Mesenchymal stem cell (in vitro differentiated cells and primary cell): ENCODE measurements at regions not wholly inside any gene's neighbourhood (a gene's known extent, or its start where the extent isn't known, plus 50 kb on each side); places are given as distances from the start of the nearest gene placed in this dataset.
"Not testable (repeated sequence)": the region's sequence is repeated elsewhere in the genome, so short reads cannot be mapped to it uniquely, and the experiment has no call there.

ENCODE experiments used
- DNase-seq: peaks from one replicate; pipeline ENCODE4 v3.0.0-alpha.2; 2013
- H2AFZ ChIP-seq: one replicate; pipeline ENCODE4 v1.6.1; 2013; ENCODE audit warnings: low read depth, mild to moderate bottlenecking, control low read depth, inconsistent platforms, low read length, moderate library complexity
- H2AK5ac ChIP-seq: 2 replicates; pipeline ENCODE4 v1.6.1; 2013; ENCODE audit warnings: low read length, moderate library complexity, mild to moderate bottlenecking, inconsistent platforms; ENCODE audit not compliant: severe bottlenecking
- H2BK120ac ChIP-seq: one replicate; pipeline ENCODE4 v1.6.1; 2013; ENCODE audit warnings: low read depth, mild to moderate bottlenecking, inconsistent platforms, low read length, moderate library complexity
- H2BK12ac ChIP-seq, 2 experiments: one replicate each; pipeline ENCODE4 v1.6.1; 2013; ENCODE audit warnings: inconsistent platforms in 2 of 2, low read length in 2 of 2, mild to moderate bottlenecking in 2 of 2, moderate library complexity in 2 of 2, control low read depth in 1 of 2
- H2BK15ac ChIP-seq: one replicate; pipeline ENCODE4 v1.6.1; 2013; ENCODE audit warnings: mild to moderate bottlenecking, low read depth, inconsistent platforms; ENCODE audit not compliant: poor library complexity, severe bottlenecking
- H2BK5ac ChIP-seq: 2 replicates; pipeline ENCODE4 v1.6.1; 2013; ENCODE audit warnings: low read depth, mild to moderate bottlenecking, low read length, control low read depth, inconsistent platforms; ENCODE audit not compliant: poor library complexity, severe bottlenecking
- H3K14ac ChIP-seq, 2 experiments: one replicate each; pipeline ENCODE4 v1.6.1; 2013; ENCODE audit warnings: inconsistent platforms in 2 of 2, low read length in 2 of 2, control low read depth in 1 of 2, mild to moderate bottlenecking in 1 of 2, moderate library complexity in 1 of 2
- H3K18ac ChIP-seq, 2 experiments: one replicate each; pipeline ENCODE4 v1.6.1; 2013; ENCODE audit warnings: inconsistent platforms in 2 of 2, low read length in 2 of 2, control low read depth in 1 of 2, low read depth in 1 of 2, mild to moderate bottlenecking in 1 of 2
- H3K23ac ChIP-seq, 2 experiments: one replicate each; pipeline ENCODE4 v1.6.1; 2013; ENCODE audit warnings: inconsistent platforms in 2 of 2, low read length in 2 of 2, mild to moderate bottlenecking in 2 of 2, moderate library complexity in 2 of 2, control low read depth in 1 of 2
- H3K27ac ChIP-seq: 2 replicates; pipeline ENCODE4 v1.5.1; 2013; ENCODE audit warnings: mild to moderate bottlenecking, moderate library complexity, low read length, control low read depth, inconsistent platforms; ENCODE audit not compliant: poor library complexity, severe bottlenecking
- H3K27me3 ChIP-seq, 2 experiments: 2 replicates each; pipeline versions ENCODE4 v1.6.1 to v1.7.0; 2013; ENCODE audit warnings: low read length in 2 of 2, mild to moderate bottlenecking in 2 of 2, moderate library complexity in 2 of 2, control low read depth in 1 of 2, inconsistent platforms in 1 of 2; ENCODE audit not compliant: control insufficient read depth in 1 of 2, insufficient read depth in 1 of 2
- H3K36me3 ChIP-seq, 2 experiments: 2 replicates each; pipeline versions ENCODE4 v1.6.1 to v1.7.0; 2013; ENCODE audit warnings: low read length in 2 of 2, control low read depth in 1 of 2, inconsistent platforms in 1 of 2, low read depth in 1 of 2, mild to moderate bottlenecking in 1 of 2; ENCODE audit not compliant: insufficient read depth in 2 of 2, control insufficient read depth in 1 of 2
- H3K4ac ChIP-seq, 2 experiments: one replicate each; pipeline ENCODE4 v1.6.1; 2013; ENCODE audit warnings: inconsistent platforms in 2 of 2, low read length in 2 of 2, mild to moderate bottlenecking in 2 of 2, moderate library complexity in 2 of 2, control low read depth in 1 of 2, low read depth in 1 of 2
- H3K4me1 ChIP-seq: 2 replicates; pipeline ENCODE4 v1.6.1; 2013; ENCODE audit warnings: low read depth, low read length, control low read depth; ENCODE audit not compliant: control insufficient read depth, insufficient read depth
- H3K4me2 ChIP-seq: 2 replicates; pipeline ENCODE4 v1.6.1; 2013; ENCODE audit warnings: low read length, mild to moderate bottlenecking, inconsistent platforms; ENCODE audit not compliant: poor library complexity, severe bottlenecking
- H3K4me3 ChIP-seq, 2 experiments: 2 replicates each; pipeline versions ENCODE4 v1.5.1 to v1.7.0; 2013; ENCODE audit warnings: low read length in 2 of 2, mild to moderate bottlenecking in 2 of 2, control low read depth in 1 of 2, low read depth in 1 of 2; ENCODE audit not compliant: insufficient read depth in 1 of 2
- H3K79me1 ChIP-seq: replicated peaks from 2 replicates; pipeline ENCODE4 v1.6.1; 2013; ENCODE audit warnings: mild to moderate bottlenecking, control low read depth, low read length, inconsistent platforms; ENCODE audit not compliant: poor library complexity, severe bottlenecking
- H3K9ac ChIP-seq: 2 replicates; pipeline ENCODE4 v1.7.0; 2013; ENCODE audit warnings: mild to moderate bottlenecking, low read length, moderate library complexity
- H3K9me3 ChIP-seq: 2 replicates; pipeline ENCODE4 v1.7.0; 2013; ENCODE audit warnings: mild to moderate bottlenecking, low read length; ENCODE audit not compliant: control insufficient read depth
- H4K8ac ChIP-seq: one replicate; pipeline ENCODE4 v1.6.1; 2013; ENCODE audit warnings: inconsistent platforms, mild to moderate bottlenecking, low read length, moderate library complexity
- H4K91ac ChIP-seq: one replicate; pipeline ENCODE4 v1.6.1; 2013; ENCODE audit warnings: mild to moderate bottlenecking, low read length, inconsistent platforms
- WGBS: methylation state at CpG from one replicate; pipeline ENCODE4 v1.1.7; 2013; ENCODE audit warnings: mixed read lengths; 5-methylcytosine and 5-hydroxymethylcytosine counted together

- not testable (repeated sequence) for H2AFZ ChIP-seq, H2BK5ac ChIP-seq, H4K8ac ChIP-seq, H3K4me2 ChIP-seq, H2BK12ac ChIP-seq, H3K27ac ChIP-seq, H3K4me3 ChIP-seq, H3K14ac ChIP-seq, H2BK120ac ChIP-seq, H3K27me3 ChIP-seq, H3K9me3 ChIP-seq, H3K23ac ChIP-seq, H2BK15ac ChIP-seq, H2AK5ac ChIP-seq, H3K36me3 ChIP-seq, H3K4me1 ChIP-seq, H3K4ac ChIP-seq, H3K79me1 ChIP-seq, H3K9ac ChIP-seq, H3K18ac ChIP-seq, DNase-seq, H4K91ac ChIP-seq
- no CpG with 5 or more reads among the region's 5 CpGs for WGBS
Measured at GRCh38 chr3:159681717-159682116, 306.9 kb upstream of the IL12A start.

- peaks cover 10% of the 10 kb centered on the region for H3K9me3 ChIP-seq
- no peak overlapping the region for H2BK5ac ChIP-seq
- no peak overlapping the region for H3K18ac ChIP-seq
- no peak overlapping the region for H3K23ac ChIP-seq
- H2BK12ac ChIP-seq = no peak overlapping the region
- H3K9ac ChIP-seq = no peak overlapping the region
- no peaks in the 10 kb centered on the region for H3K36me3 ChIP-seq
- no peaks in the 10 kb centered on the region for H3K27me3 ChIP-seq
- no peak overlapping the region for H2AK5ac ChIP-seq
- H2AFZ ChIP-seq = no peak overlapping the region
- H4K91ac ChIP-seq = no peak overlapping the region
- no peak overlapping the region for H3K14ac ChIP-seq
- no peak overlapping the region for H4K8ac ChIP-seq
- no peak overlapping the region for H3K27ac ChIP-seq
- no peak for DNase-seq
- no peak overlapping the region for H2BK120ac ChIP-seq
- no peak overlapping the region for H3K4me3 ChIP-seq
- no peak overlapping the region for H3K4ac ChIP-seq
- H3K4me2 ChIP-seq = no peak overlapping the region
- H3K4me1 ChIP-seq = no peaks in the 10 kb centered on the region
- no peaks in the 10 kb centered on the region for H3K79me1 ChIP-seq
- no peak overlapping the region for H2BK15ac ChIP-seq
Measured at GRCh38 chr3:159685801-159686200, 302.8 kb upstream of the IL12A start.

GRCh38 chr3:159693226-159693625 is 295.4 kb upstream of the IL12A start:
- H3K4me3 ChIP-seq = no peak overlapping the region
- H3K79me1 ChIP-seq = no peaks in the 10 kb centered on the region
- H2BK12ac ChIP-seq = no peak overlapping the region
- no peak overlapping the region for H3K14ac ChIP-seq
- no peak overlapping the region for H3K23ac ChIP-seq
- no peak for DNase-seq
- no peaks in the 10 kb centered on the region for H3K27me3 ChIP-seq
- H3K4ac ChIP-seq = no peak overlapping the region
- no peaks in the 10 kb centered on the region for H3K9me3 ChIP-seq
- no peak overlapping the region for H4K91ac ChIP-seq
- no peak overlapping the region for H3K18ac ChIP-seq
- H2AK5ac ChIP-seq = no peak overlapping the region
- H3K36me3 ChIP-seq = no peaks in the 10 kb centered on the region
- no peak overlapping the region for H3K4me2 ChIP-seq
- 100% methylated on average over 3 of the region's 4 CpGs for WGBS
- H4K8ac ChIP-seq = no peak overlapping the region
- no peak overlapping the region for H2BK120ac ChIP-seq
- H3K9ac ChIP-seq = no peak overlapping the region
- no peak overlapping the region for H2AFZ ChIP-seq
- no peaks in the 10 kb centered on the region for H3K4me1 ChIP-seq
- no peak overlapping the region for H3K27ac ChIP-seq
- no peak overlapping the region for H2BK15ac ChIP-seq
- no peak overlapping the region for H2BK5ac ChIP-seq

GRCh38 chr3:159711560-159712333 is 276.9 kb upstream of the IL12A start:
- Histone ChIP-seq H3K23ac (peak overlapping the region in 1 of 2 experiments; percentile 67), H3K4ac (no peak overlapping the region), H2BK15ac (no peak overlapping the region), H3K4me2 (no peak overlapping the region), H2BK12ac (peak overlapping the region in 1 of 2 experiments; percentile 47), H2AFZ (no peak overlapping the region), H2AK5ac (no peak overlapping the region), H3K79me1 (no peaks in the 10 kb centered on the region), H3K27ac (peak overlapping the region; percentile 49), H3K4me1 (peaks cover 3% of the 10 kb centered on the region), H3K36me3 (no peaks in the 10 kb centered on the region), H3K4me3 (no peak overlapping the region), H3K9me3 (no peaks in the 10 kb centered on the region), H3K18ac (peak overlapping the region; percentile 7 to 82), H4K91ac (no peak overlapping the region), H4K8ac (peak overlapping the region; percentile 41), H3K9ac (peak overlapping the region; percentile 42), H2BK120ac (no peak overlapping the region), H3K14ac (no peak overlapping the region), H3K27me3 (no peaks in the 10 kb centered on the region), H2BK5ac (no peak overlapping the region)
- 23% methylated on average over 6 of the region's 7 CpGs for WGBS
- peak; percentile 85 for DNase-seq
